ENCODE measurements at regions not wholly inside any gene's neighbourhood (a gene's known extent, or its start where the extent isn't known, plus 50 kb on each side); places are given as distances from the start of the nearest gene placed in this dataset.
"Not testable (repeated sequence)": the region's sequence is repeated elsewhere in the genome, so short reads cannot be mapped to it uniquely, and the experiment has no call there.

GRCh38 chr1:69090752-69091151, 477.0 kb upstream of the LRRC7 start:
- no peak for DNase-seq

DNA sequence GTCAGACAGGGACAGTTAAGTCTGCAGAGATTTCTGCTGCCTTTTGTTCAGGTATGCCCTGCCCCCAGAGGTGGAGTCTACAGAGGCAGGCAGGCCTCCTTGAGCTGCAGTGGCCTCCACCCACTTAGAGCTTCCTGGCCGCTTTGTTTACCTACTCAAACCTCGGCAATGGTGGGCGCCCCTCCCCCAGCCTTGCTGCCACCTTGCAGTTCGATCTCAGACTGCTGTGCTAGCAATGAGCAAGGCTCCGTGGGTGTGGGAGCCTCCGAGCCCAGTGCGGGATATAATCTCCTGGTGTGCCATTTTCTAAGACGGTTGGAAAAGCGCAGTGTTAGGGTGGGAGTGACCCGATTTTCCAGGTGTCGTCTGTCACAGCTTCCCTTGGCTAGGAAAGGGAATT, 465.7 kb upstream of the LRRC7 start:
- DNase-seq, result not testable (repeated sequence)

GRCh38 chr1:69103213-69103612, 464.5 kb upstream of the LRRC7 start:
- no peak for DNase-seq

DNA sequence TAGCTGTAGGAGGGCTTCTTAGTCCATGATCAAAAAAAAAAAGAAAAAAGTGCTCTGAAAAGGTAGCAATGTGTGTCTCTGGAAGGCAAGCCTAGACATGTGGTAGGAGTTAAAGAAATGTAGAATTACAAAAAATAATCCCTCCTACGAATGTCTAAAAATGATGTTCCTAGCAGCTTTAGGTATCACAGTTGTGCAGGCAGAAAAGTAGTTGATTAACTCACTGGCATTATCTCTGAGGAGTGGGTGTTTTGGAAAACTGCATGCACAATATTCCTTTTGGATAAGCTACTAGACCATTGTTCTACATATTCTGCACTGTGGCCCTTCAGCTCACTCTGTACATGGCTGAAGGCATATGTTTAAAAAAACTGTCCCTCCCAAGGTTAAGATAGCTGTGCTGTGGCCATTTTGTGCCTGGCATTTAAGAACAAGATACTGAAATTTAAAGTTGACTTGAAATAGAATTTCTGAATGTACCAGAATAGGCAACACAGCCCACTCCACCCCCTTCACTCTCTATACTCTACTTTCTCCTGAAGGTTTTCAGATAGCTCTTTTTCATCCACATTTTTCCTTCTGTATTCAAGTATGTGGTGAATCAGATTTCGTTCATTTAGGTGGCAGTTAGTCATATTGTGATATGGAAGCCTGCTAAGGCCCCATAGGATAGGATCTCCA, 463.9 kb upstream of the LRRC7 start:
- DNase-seq, result no peak

DNA sequence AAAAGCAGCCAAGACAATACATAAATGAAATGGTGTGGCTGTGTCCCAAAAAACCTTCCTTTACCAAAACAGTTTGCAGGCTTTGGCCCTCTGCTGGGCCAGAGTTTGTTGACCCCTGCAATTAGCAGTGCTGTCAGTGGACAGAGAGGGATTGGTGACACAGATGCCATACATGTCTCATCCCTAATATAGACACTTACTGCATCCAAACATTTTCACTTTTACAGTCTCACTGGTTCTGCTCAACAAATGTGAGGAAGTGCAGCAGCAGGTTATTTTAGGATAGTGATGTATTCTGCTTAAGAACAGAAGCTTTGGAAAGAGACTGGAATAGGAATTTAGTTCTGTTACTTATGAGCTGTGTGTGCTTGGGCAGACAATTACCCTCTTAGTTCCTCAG, 462.8 kb upstream of the LRRC7 start:
- DNase-seq, result no peak

GRCh38 chr1:69109277-69109676, 458.4 kb upstream of the LRRC7 start:
- no peak for DNase-seq

GRCh38 chr1:69110851-69111250, 456.9 kb upstream of the LRRC7 start:
- no peak for DNase-seq

GRCh38 chr1:69120126-69120741, 447.5 kb upstream of the LRRC7 start:
- DNase-seq, result not testable (repeated sequence)

- no peak for DNase-seq
These were observed 446.9 kb upstream of the LRRC7 start for GRCh38 chr1:69120817-69121216.

GRCh38 chr1:69121723-69122122, 446.0 kb upstream of the LRRC7 start:
- no peak for DNase-seq

GRCh38 chr1:69122373-69122772, 445.3 kb upstream of the LRRC7 start:
- no peak for DNase-seq

DNA sequence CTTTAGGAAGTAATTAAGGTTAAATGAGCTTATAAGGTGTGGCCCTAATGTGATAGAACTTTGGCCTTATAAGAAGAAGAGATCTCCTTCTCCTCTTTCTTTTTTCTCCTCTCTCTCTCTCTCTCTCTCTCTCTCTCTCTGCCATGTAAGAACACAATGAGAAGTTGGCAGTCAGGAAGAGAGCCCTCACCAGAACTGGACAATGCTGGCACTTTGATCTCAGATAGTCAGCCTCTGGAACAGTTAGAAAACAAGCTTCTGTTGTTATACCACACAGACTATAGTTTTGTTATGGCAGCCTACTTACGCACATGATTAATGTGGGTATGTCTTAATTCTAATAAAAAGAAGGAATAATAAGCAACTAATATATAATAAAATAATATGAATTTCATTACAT, 444.2 kb upstream of the LRRC7 start:
- no peak for DNase-seq

GRCh38 chr1:69126796-69127195, 440.9 kb upstream of the LRRC7 start:
- DNase-seq, result no peak

GRCh38 chr1:69128204-69128603, 439.5 kb upstream of the LRRC7 start:
- no peak for DNase-seq

GRCh38 chr1:69129538-69129937, 438.2 kb upstream of the LRRC7 start:
- DNase-seq, result no peak

DNA sequence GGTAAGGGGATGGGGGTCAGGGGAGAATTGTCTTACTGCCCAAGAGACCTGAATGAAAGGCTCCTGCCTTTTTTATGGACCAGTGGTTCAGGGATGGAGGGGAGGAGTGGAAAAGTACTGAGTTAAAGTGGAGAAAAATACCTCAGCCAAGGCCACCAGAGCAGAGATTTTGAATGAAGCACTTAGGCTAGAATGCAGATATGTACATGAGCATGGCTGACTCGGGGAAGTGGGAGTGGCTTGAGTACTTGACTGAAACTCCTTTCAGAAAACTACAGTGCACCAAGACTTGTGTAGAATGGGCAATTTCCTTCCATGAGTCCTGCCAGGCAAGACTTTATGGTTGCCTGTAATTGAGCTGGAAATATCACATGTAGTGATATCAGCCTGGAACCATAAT, 429.6 kb upstream of the LRRC7 start:
- no peak for DNase-seq

GRCh38 chr1:69139007-69139406, 428.7 kb upstream of the LRRC7 start:
- DNase-seq, result no peak

DNA sequence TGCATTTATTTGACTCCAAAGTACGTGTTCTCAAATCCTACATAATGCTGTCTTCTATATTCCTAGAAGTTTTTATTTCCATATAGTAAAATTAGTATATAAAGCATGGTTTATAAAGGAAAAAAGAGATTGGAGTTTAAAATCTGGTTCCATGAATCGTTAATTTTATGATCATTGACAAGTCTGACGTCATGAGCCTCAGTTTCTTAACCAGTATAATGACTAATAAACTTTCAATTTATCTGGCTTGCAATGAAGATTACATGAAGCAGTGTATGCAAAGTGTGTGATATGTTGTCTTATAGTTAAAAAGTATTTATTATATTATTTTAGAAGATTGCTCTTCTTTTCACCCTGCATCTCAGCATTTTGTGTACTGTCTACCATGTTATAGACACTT, 421.4 kb upstream of the LRRC7 start:
- DNase-seq, result no peak

DNA sequence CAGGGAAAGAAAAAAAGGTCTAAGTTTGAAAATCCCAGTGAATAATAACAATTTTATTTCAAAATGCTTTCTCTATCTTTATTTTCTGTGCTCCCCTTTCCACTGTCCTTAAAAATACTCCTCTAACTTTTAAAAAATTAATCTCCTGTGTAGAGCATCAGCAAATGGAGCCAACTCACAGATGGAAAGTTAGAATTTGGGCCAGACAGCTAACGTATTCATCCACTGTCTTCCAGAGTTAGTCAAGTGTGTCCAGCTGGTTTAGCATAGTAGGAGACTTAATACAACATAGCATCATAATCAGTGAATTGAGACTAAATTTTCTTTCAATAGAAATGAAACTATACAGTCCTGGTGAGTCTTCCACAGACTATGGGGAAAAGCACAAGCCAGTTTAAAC, 419.0 kb upstream of the LRRC7 start:
- no peak for DNase-seq

DNA sequence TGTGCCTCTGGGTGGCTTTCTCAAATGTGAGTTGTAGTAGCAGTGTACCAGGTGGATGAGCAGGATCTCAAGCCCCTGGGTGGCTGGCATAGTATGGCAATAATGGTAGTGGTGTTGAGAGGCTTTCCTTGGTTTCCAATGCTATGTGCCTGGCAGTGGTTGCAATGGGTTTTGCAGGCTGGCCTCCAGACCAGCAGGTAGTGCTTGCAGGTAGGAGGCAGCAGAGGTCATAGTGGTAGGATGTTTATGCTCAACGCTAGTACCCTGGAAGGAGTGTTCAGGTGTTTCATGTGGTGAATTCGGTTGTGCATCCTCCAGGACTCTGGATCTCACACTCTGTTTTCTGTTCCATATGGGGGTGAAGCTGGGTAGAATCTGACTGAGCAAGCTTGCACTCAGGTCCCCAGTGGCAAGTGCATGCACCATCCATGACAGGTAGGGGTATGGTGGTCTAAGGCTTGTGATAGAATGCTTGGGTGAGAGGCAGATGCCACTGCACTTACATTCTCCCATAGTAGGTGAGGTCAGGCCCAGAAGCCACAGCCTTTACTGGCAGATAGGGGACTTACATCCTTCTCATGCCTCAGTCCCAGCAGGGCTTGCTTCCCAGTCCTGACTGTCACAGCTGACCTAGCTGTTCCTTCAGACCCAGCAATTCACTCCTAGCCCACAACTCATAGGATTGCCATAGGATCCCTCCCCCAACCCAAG, 410.5 kb upstream of the LRRC7 start:
- DNase-seq, result no peak

- DNase-seq, result no peak
These were observed 404.5 kb upstream of the LRRC7 start for GRCh38 chr1:69163241-69163640.

GRCh38 chr1:69163779-69164178, 403.9 kb upstream of the LRRC7 start:
- no peak for DNase-seq

- no peak for DNase-seq
These were observed 399.8 kb upstream of the LRRC7 start for GRCh38 chr1:69167876-69168275.

- DNase-seq, result no peak
These were observed 396.5 kb upstream of the LRRC7 start for GRCh38 chr1:69171248-69171647.
